ENCODE measurements at regions not wholly inside any gene's neighbourhood (a gene's known extent, or its start where the extent isn't known, plus 50 kb on each side); places are given as distances from the start of the nearest gene placed in this dataset.

- Mint-ChIP-seq H3K4me1 (peaks cover 18% of the 10 kb centered on the region), H3K27me3 (peaks cover 57% of the 10 kb centered on the region)
- ATAC-seq, result no peak
Measured at GRCh38 chr5:176166427-176166826, 71.8 kb upstream of the SIMC1 start.

DNA sequence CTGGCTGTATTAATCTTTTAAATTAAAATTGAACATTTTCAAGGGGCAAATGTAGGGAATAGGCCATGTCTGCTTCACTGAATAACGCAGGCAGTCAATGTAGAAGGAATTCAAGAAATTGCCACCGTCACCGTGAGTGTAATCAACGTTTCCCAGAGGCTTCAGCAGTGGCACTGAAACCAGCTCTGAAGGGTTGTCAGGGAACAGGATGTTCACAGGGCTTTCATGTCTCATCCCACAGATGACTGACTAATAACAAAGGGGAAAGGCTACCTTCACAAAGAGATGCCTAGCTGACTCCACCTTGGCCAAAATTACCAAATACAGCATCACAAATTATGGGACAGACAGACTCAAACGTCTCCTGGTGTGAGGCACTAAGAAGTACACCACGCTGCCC, 70.4 kb upstream of the SIMC1 start:
- peaks cover 18% of the 10 kb centered on the region for H3K4me1 Mint-ChIP-seq
- no peak for ATAC-seq
- H3K36me3 Mint-ChIP-seq (ENCODE audit: low read depth), result peaks cover 7% of the 10 kb centered on the region
- no peak overlapping the region for H3K27ac Mint-ChIP-seq
- no peak for DNase-seq
- H3K9me3 ChIP-seq (ENCODE audit: control insufficient read depth, low read length, poor library complexity, severe bottlenecking), result no peaks in the 10 kb centered on the region
- H3K27me3 Mint-ChIP-seq, result peaks cover 57% of the 10 kb centered on the region
- H3K4me3 Mint-ChIP-seq, result no peak overlapping the region

More at GRCh38 chr5:176166427-176166826, 71.8 kb upstream of the SIMC1 start:
- DNase-seq, result no peak
- no peak overlapping the region for H3K4me3 Mint-ChIP-seq
- H3K36me3 Mint-ChIP-seq (ENCODE audit: low read depth), result peaks cover 7% of the 10 kb centered on the region
- no peak overlapping the region for H3K27ac Mint-ChIP-seq
- H3K9me3 ChIP-seq (ENCODE audit: control insufficient read depth, low read length, poor library complexity, severe bottlenecking), result no peaks in the 10 kb centered on the region

- Mint-ChIP-seq H3K4me3 (no peak overlapping the region), H3K27me3 (peaks cover 72% of the 10 kb centered on the region), H3K36me3 (ENCODE audit: low read depth) (peaks cover 6% of the 10 kb centered on the region), H3K27ac (no peak overlapping the region), H3K4me1 (peaks cover 18% of the 10 kb centered on the region)
- H3K9me3 ChIP-seq (ENCODE audit: control insufficient read depth, low read length, poor library complexity, severe bottlenecking), result no peaks in the 10 kb centered on the region
- DNase-seq, result no peak
- ATAC-seq, result no peak
Measured at GRCh38 chr5:176169393-176170063, 68.7 kb upstream of the SIMC1 start.

DNA sequence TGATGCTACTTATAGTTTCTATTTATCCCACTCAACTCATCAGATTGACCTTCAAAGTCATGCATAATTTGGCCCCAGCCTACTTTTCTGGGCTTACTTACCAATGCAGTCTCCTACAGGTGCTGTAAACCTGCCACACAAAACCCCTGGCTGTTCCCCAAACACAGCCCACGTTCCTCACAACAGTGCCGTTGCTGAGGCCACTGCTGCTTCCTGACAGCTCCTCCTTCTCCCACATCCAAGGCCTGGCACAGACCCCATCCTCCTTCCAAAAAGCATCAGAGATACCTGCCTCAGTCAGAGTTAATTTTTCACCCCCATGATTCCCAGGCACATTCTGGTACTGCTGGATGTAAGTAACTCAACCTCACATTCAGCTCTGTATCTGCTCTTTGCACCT, 68.1 kb upstream of the SIMC1 start:
- no peak for DNase-seq
- ATAC-seq, result no peak
- Mint-ChIP-seq H3K36me3 (ENCODE audit: low read depth) (peaks cover 6% of the 10 kb centered on the region), H3K4me1 (peaks cover 18% of the 10 kb centered on the region), H3K27ac (no peak overlapping the region), H3K27me3 (peaks cover 73% of the 10 kb centered on the region), H3K4me3 (no peak overlapping the region)
- H3K9me3 ChIP-seq (ENCODE audit: control insufficient read depth, low read length, poor library complexity, severe bottlenecking), result no peaks in the 10 kb centered on the region

DNA sequence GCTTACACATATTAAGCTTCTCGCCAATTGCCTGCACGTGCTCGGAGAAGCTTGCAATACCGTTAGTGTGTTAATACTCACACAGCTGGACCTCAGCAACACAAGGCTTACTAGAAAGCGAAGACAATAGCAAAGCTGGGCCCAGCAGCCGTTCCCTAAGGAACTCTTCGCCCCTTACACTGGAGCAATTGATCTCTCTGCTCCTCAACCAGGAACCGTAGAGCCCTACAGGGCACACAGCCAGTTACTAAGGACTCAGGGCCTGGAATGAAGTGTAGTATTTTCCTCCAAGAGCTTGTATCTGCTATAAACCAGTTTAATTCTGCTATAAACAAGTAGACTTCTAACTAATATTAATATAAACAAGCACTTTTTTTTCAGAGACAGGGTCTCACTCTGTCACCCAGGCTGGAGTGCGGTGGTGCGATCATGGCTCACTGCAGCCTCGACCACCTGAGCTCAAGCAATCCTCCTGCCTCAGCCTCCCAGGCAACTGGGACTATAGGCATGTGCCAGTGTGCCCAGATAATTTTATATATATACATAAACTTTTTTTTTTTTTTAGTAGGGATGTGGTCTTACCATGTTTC, 67.0 kb upstream of the SIMC1 start:
- H3K9me3 ChIP-seq (ENCODE audit: control insufficient read depth, low read length, poor library complexity, severe bottlenecking), result no peaks in the 10 kb centered on the region
- peak overlapping the region; percentile 24 for H3K27ac Mint-ChIP-seq
- DNase-seq (no peak), ATAC-seq (no peak)
- no peak overlapping the region for H3K4me3 Mint-ChIP-seq
- peaks cover 73% of the 10 kb centered on the region for H3K27me3 Mint-ChIP-seq
- peaks cover 21% of the 10 kb centered on the region for H3K4me1 Mint-ChIP-seq
- peaks cover 3% of the 10 kb centered on the region for H3K36me3 Mint-ChIP-seq (ENCODE audit: low read depth)

GRCh38 chr5:176172246-176172645, 66.0 kb upstream of the SIMC1 start:
- DNase-seq (no peak), ATAC-seq (no peak)
- Mint-ChIP-seq H3K27me3 (peaks cover 75% of the 10 kb centered on the region), H3K4me1 (peaks cover 19% of the 10 kb centered on the region), H3K27ac (no peak overlapping the region), H3K36me3 (ENCODE audit: low read depth) (peaks cover 3% of the 10 kb centered on the region), H3K4me3 (no peak overlapping the region)
- H3K9me3 ChIP-seq (ENCODE audit: control insufficient read depth, low read length, poor library complexity, severe bottlenecking), result no peaks in the 10 kb centered on the region

DNA sequence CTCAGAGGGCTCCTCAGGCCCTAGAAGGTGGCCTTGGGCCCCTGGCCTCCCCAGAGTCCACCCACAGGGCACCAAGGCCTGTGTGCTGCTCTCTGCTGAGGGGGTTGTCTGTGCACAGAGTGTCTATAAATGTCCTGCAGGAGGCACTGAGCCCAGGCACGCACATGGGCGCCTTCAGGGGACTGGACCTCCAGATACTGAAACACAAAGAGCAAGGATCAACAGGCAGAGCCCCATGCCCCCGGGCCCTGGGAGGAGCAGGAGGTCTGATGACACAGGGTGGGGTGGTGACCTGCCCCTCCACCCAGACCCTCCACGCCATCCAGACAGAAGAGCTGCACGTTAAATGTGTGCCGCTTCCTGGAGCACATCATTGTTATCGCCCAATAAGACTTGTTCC, 64.6 kb upstream of the SIMC1 start:
- peaks cover 3% of the 10 kb centered on the region for H3K36me3 Mint-ChIP-seq (ENCODE audit: low read depth)

DNA sequence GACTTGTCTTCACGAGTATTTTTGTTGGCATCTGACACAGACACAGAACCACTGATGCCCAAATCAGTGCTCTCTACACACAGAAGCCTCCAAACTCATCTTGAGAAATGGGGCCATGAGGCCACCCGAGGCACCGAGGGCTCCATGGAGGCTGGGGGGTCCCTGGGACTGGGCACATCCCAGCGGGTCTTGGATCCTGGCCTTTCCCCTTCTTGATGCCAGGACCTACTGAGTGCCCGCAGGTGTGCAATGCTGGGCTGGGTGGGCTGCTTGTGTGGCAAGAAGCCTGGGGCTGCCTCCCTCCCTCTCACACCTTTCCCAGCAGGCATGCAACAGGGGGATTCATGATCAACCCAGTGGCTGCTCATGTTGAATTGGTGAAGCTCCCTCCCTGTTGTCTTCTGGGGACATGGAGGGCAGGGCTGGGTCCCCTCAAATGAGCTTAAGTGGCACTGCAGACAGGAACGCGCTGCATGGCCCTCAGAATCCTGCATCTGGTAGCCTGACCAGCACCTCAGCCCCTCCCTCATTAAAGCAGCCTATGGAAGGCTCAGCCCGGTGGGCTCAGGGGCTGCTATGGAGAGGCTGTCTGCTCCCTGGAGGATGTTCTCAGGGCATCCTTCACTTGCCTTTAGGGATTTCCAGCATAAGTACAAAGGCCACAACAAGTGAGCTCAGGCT, 63.7 kb upstream of the SIMC1 start:
- Mint-ChIP-seq H3K27ac (no peak overlapping the region), H3K4me3 (no peak overlapping the region), H3K4me1 (peaks cover 17% of the 10 kb centered on the region), H3K27me3 (peaks cover 75% of the 10 kb centered on the region), H3K36me3 (ENCODE audit: low read depth) (peaks cover 3% of the 10 kb centered on the region)
- DNase-seq (no peak), ATAC-seq (no peak)
- no peaks in the 10 kb centered on the region for H3K9me3 ChIP-seq (ENCODE audit: control insufficient read depth, low read length, poor library complexity, severe bottlenecking)

More for the DNA sequence above, 64.6 kb upstream of the SIMC1 start:
- H3K27ac Mint-ChIP-seq, result no peak overlapping the region
- H3K27me3 Mint-ChIP-seq, result peaks cover 75% of the 10 kb centered on the region
- peaks cover 17% of the 10 kb centered on the region for H3K4me1 Mint-ChIP-seq
- no peaks in the 10 kb centered on the region for H3K9me3 ChIP-seq (ENCODE audit: control insufficient read depth, low read length, poor library complexity, severe bottlenecking)
- H3K4me3 Mint-ChIP-seq, result no peak overlapping the region
- no peak for ATAC-seq
- no peak for DNase-seq

GRCh38 chr5:176175101-176175852, 62.9 kb upstream of the SIMC1 start:
- H3K27me3 Mint-ChIP-seq, result peaks cover 75% of the 10 kb centered on the region
- DNase-seq (no peak), ATAC-seq (no peak)
- H3K36me3 Mint-ChIP-seq (ENCODE audit: low read depth), result peaks cover 3% of the 10 kb centered on the region
- no peak overlapping the region for H3K27ac Mint-ChIP-seq
- H3K9me3 ChIP-seq (ENCODE audit: control insufficient read depth, low read length, poor library complexity, severe bottlenecking), result no peaks in the 10 kb centered on the region
- peaks cover 15% of the 10 kb centered on the region for H3K4me1 Mint-ChIP-seq
- no peak overlapping the region for H3K4me3 Mint-ChIP-seq

DNA sequence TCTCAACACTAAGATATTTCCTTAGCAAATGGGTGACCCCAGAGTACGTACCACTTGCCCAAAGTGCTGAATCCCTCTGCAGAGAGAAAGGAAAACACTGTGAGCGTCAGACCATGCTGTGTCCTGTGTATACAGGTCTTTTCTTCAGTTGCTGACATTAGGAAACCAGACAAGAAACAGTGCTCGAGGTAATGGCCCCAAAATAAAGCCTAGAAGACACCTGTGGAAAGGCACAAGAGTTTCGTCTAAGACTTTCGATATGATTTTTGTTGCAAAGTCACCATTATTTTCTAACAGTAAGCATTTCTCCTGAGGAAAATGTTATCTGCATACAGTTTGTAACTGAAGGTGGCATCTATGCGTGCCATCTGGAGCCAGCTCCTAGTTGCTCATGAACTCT, 62.0 kb upstream of the SIMC1 start:
- no peaks in the 10 kb centered on the region for H3K9me3 ChIP-seq (ENCODE audit: control insufficient read depth, low read length, poor library complexity, severe bottlenecking)
- H3K36me3 Mint-ChIP-seq (ENCODE audit: low read depth), result peaks cover 2% of the 10 kb centered on the region
- DNase-seq (no peak), ATAC-seq (no peak)
- H3K27ac Mint-ChIP-seq, result no peak overlapping the region
- H3K4me1 Mint-ChIP-seq, result peaks cover 11% of the 10 kb centered on the region
- H3K4me3 Mint-ChIP-seq, result no peak overlapping the region
- H3K27me3 Mint-ChIP-seq, result peaks cover 79% of the 10 kb centered on the region

DNA sequence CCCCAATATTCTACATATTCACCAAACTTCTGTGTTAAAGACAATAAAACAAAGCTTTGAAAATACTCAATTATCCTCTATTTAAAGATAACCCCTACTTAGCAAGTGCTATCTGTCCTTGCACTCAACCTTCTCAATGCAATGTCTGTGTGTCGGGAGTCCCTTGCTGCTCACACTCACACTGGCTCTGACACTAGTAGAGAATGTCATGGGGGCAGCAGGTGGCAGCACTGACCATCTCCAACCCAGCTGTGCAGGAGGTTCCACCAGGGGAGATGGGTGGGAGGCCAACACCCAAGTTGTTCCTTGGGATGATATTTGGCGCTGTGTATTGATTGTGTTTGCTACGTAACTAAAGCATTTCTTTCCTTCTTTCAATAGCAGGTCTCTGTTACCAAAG, 59.4 kb upstream of the SIMC1 start:
- Mint-ChIP-seq H3K36me3 (ENCODE audit: low read depth) (peaks cover 2% of the 10 kb centered on the region), H3K27me3 (peaks cover 97% of the 10 kb centered on the region), H3K4me1 (peaks cover 14% of the 10 kb centered on the region), H3K27ac (no peak overlapping the region), H3K4me3 (no peak overlapping the region)
- H3K9me3 ChIP-seq (ENCODE audit: control insufficient read depth, low read length, poor library complexity, severe bottlenecking), result no peaks in the 10 kb centered on the region
- no peak for DNase-seq
- ATAC-seq, result no peak

- Mint-ChIP-seq H3K27me3 (peaks cover 84% of the 10 kb centered on the region), H3K4me3 (no peak overlapping the region), H3K36me3 (ENCODE audit: low read depth) (peaks cover 2% of the 10 kb centered on the region), H3K4me1 (peaks cover 14% of the 10 kb centered on the region), H3K27ac (no peak overlapping the region)
- no peaks in the 10 kb centered on the region for H3K9me3 ChIP-seq (ENCODE audit: control insufficient read depth, low read length, poor library complexity, severe bottlenecking)
- DNase-seq, result no peak
- ATAC-seq, result no peak
Measured at GRCh38 chr5:176180339-176180738, 57.9 kb upstream of the SIMC1 start.

GRCh38 chr5:176180781-176181180, 57.4 kb upstream of the SIMC1 start:
- no peak for DNase-seq
- H3K9me3 ChIP-seq (ENCODE audit: control insufficient read depth, low read length, poor library complexity, severe bottlenecking), result no peaks in the 10 kb centered on the region
- H3K27me3 Mint-ChIP-seq, result peaks cover 79% of the 10 kb centered on the region
- peaks cover 13% of the 10 kb centered on the region for H3K4me1 Mint-ChIP-seq
- H3K4me3 Mint-ChIP-seq, result no peak overlapping the region
- no peak overlapping the region for H3K27ac Mint-ChIP-seq
- no peak for ATAC-seq
- peaks cover 2% of the 10 kb centered on the region for H3K36me3 Mint-ChIP-seq (ENCODE audit: low read depth)
